Brain microvascular endothelial cell (primary cell): ENCODE measurements at regions not wholly inside any gene's neighbourhood (a gene's known extent, or its start where the extent isn't known, plus 50 kb on each side); places are given as distances from the start of the nearest gene placed in this dataset.

Experiments used
- DNase-seq: peaks from one replicate; pipeline ENCODE4 v3.0.0-alpha.2; 2020
- H3K27ac ChIP-seq: fragments of 250-450 bp; sonication (Bioruptor Pico); 2 replicates; pipeline ENCODE4 v1.5.1; 2020; ENCODE audit warnings: mild to moderate bottlenecking, moderate library complexity
- H3K27me3 ChIP-seq: fragments of 250-450 bp; sonication (Bioruptor Pico); replicated peaks from 2 replicates; pipeline ENCODE4 v1.5.1; 2020; ENCODE audit warnings: mild to moderate bottlenecking
- H3K36me3 ChIP-seq: fragments of 250-450 bp; sonication (Bioruptor Pico); replicated peaks from 2 replicates; pipeline ENCODE4 v1.5.1; 2020; ENCODE audit warnings: mild to moderate bottlenecking
- H3K4me3 ChIP-seq: 2 replicates; pipeline ENCODE4 v1.5.1; 2011; ENCODE audit warnings: low read depth, mild to moderate bottlenecking, control low read depth, low read length, moderate library complexity
- in situ Hi-C: cut with HindIII; loops from 2 replicates; pipeline ENCODE4 v1.10.0; 2017; ENCODE audit warnings: low sequenced_read_pairs, low pct_ligation_motif_present
- TF ChIP-seq, protein P1 (sequence below): IDR thresholded peaks from 2 replicates; pipeline ENCODE4 v1.5.1; 2011; ENCODE audit warnings: low read depth, mild to moderate bottlenecking, moderate library complexity, low read length, control low read depth, inconsistent platforms; ENCODE audit errors: missing control alignments

DNA sequence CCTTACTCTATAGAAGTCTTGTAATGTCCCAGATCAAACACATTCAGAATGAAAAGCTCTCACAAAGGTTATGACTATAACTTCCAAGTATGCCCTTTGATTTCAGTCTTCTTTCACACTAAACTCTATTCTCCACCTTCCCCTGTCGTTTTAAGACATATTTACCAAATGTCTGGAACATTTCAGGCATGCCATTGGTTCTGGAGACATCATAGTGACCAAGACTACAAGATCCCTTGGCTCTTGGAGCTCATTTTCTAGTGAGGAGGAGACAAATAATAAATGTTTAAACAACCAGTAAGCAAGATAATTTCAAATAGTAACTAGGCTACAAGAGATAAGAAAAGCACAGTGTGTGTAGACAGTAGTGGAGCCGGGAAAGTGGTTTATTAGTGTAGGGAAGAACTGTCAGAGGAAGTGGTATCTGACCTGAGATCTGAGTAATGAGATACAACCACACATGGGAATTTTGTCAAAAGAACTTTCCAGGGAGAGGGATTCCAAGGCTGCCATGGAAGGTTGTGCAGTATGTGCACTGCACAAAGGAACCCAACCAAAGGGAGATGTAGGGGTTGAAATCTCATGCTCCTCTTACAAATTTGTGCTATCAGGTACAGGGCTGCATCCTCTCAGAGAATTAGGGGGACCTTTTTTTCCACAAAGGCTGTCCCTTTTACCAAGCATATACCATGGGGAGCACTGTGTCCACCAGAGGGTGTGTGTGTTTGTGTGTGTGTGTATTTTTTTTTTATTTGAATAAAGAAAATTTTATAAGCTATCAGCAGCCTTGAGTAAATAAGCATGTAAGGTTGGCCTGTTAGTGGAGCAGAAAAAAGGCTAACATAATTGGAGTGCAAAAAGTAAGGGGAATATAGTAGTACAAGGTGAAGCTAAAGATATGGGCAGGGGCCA is 1279.1 kb upstream of the WWC1 start:
- H3K4me3 ChIP-seq, result no peak overlapping the region
- in situ Hi-C loops, result no loop called here
- TF ChIP-seq, protein P1, sequence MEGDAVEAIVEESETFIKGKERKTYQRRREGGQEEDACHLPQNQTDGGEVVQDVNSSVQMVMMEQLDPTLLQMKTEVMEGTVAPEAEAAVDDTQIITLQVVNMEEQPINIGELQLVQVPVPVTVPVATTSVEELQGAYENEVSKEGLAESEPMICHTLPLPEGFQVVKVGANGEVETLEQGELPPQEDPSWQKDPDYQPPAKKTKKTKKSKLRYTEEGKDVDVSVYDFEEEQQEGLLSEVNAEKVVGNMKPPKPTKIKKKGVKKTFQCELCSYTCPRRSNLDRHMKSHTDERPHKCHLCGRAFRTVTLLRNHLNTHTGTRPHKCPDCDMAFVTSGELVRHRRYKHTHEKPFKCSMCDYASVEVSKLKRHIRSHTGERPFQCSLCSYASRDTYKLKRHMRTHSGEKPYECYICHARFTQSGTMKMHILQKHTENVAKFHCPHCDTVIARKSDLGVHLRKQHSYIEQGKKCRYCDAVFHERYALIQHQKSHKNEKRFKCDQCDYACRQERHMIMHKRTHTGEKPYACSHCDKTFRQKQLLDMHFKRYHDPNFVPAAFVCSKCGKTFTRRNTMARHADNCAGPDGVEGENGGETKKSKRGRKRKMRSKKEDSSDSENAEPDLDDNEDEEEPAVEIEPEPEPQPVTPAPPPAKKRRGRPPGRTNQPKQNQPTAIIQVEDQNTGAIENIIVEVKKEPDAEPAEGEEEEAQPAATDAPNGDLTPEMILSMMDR, result no peak

DNA sequence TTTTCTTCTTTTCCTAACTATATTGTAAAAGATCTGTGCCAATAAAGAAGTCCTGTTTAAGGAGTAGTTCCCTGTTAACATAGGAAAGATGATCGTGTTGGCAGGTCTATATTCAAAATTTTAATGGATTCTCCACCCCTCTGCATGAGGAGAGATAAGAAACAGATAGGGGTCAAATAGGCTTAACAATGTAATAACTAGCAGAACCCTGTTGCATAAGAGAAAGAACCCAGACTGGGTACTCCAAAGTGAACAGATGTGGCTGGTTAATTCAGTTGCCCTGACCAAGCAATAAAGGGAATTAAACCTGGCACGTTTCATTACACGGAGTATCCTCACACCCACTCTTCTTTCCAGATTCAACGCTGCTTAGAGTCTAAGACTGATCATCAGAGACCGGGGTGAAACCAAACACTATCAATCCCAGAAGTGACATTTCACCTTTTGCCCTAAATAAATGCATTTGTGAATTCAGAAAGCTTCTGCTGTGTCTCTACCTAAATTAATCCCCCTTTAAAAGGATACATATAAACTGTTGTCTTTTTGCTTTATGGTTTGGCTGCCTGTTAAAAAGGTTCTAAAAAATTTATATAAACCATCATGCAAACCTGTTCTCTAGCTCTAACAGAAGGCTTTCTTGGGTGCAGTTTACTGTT is 1276.9 kb upstream of the WWC1 start:
- Histone ChIP-seq H3K36me3 (no peaks in the 10 kb centered on the region), H3K4me3 (no peak overlapping the region), H3K27ac (no peak overlapping the region), H3K27me3 (no peaks in the 10 kb centered on the region)
- no peak for DNase-seq
- TF ChIP-seq, protein P1, result no peak
- in situ Hi-C loops, result no loop called here

More for the DNA sequence above, 1279.1 kb upstream of the WWC1 start:
- Histone ChIP-seq H3K27me3 (no peaks in the 10 kb centered on the region), H3K36me3 (no peaks in the 10 kb centered on the region), H3K27ac (no peak overlapping the region)
- DNase-seq, result no peak

DNA sequence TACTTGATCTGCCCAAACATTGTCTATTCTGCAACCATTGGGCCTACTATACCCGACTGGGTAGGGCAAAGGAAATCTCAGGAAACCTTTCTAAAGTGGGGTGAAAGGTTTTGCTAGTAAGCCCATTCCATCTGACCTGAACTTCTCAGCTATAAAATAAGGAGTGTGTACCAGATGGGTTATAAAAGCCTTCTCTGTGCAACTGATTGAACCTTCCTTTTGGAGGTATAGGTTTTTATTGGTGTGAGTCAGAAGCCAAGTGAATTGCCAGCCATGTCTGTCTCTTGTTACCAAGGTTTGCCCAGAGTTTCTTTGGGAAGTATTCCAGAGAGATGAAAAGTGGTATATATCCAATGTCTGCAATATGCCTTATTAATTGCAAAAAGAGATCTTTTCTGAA is 1271.0 kb upstream of the WWC1 start:
- Histone ChIP-seq H3K27ac (no peak overlapping the region), H3K36me3 (no peaks in the 10 kb centered on the region), H3K4me3 (no peak overlapping the region), H3K27me3 (no peaks in the 10 kb centered on the region)
- TF ChIP-seq, protein P1, result no peak
- in situ Hi-C loops, result no loop called here
- no peak for DNase-seq

DNA sequence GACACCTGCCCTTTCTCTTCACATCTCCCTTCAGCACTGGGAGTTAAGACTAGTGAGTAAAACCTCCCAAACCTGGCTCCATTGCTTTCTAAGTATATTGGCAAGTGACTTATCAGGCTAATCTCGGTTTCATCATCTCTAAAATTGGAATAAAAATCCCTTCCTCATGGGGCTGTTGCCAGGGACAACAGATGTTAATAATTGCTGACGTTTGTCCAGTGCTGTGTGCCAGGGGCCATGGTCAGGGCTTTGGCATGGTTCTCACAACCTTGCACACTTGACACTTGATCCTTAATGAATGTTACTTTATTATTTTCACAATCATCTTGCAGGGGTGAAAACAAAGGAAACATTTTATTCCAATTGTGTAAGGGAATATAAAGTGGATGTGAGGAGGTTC is 1262.0 kb upstream of the WWC1 start:
- no peaks in the 10 kb centered on the region for H3K27me3 ChIP-seq
- in situ Hi-C loops, result no loop called here
- no peak for DNase-seq
- TF ChIP-seq, protein P1, result no peak
- H3K27ac ChIP-seq, result no peak overlapping the region
- no peaks in the 10 kb centered on the region for H3K36me3 ChIP-seq
- no peak overlapping the region for H3K4me3 ChIP-seq

DNA sequence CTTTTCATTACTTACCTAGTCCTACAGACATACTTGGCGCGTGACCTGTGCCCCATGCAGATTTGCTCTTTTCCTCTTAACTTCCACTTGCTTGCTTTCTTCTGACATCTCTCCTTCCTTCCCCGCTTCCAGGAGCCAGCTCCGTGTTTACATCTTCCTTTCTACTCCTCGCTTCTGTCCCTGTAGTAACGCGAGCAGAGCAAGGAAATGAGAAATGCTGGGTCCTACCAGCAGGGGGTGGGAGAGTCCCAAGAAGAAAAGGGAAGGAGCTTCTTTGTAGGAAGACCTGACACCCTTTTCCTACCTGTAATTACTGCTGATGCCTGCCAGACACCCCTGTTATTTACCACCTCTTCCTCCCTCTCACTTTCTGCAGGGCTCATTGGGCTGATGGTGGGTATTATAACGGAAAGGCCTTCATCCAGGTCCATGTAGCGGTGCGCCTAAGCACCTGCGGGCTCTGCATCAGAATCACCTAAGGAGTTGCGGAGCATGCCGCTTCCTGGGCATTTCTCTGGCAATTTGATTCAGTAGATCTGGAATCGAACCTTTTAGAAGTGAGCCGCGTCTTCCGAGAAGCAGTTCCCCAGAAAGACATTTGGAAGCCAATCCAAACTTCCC is 1260.8 kb upstream of the WWC1 start:
- H3K27ac ChIP-seq, result no peak overlapping the region
- no peaks in the 10 kb centered on the region for H3K27me3 ChIP-seq
- in situ Hi-C loops, result no loop called here
- TF ChIP-seq, protein P1, result peak; percentile 34
- no peak overlapping the region for H3K4me3 ChIP-seq
- DNase-seq, result no peak
- H3K36me3 ChIP-seq, result no peaks in the 10 kb centered on the region
